OCI-LY1 (cell line): ENCODE measurements at regions not wholly inside any gene's neighbourhood (a gene's known extent, or its start where the extent isn't known, plus 50 kb on each side); places are given as distances from the start of the nearest gene placed in this dataset.

Source experiments
- CTCF ChIP-seq: fragments of 200-600 bp; sonication (generic), shearing (Covaris generic); IDR thresholded peaks from 2 replicates; pipeline ENCODE4 v1.5.1; 2017; ENCODE audit warnings: mild to moderate bottlenecking, antibody characterized with exemption, low read length, moderate library complexity, mixed read lengths
- EZH2 ChIP-seq: fragments of 200-600 bp; sonication (generic), shearing (Covaris generic); IDR thresholded peaks from 2 replicates; pipeline ENCODE4 v1.8.0; 2017; ENCODE audit warnings: borderline replicate concordance, mixed run types, mild to moderate bottlenecking, antibody characterized with exemption, low read length, moderate library complexity, mixed read lengths

- no peak for TF ChIP-seq CTCF
- no peak for TF ChIP-seq EZH2
Observed at GRCh38 chr15:87763837-87764236, 492.7 kb downstream of the NTRK3 start.
